K562 (cell line): ENCODE measurements at regions not wholly inside any gene's neighbourhood (a gene's known extent, or its start where the extent isn't known, plus 50 kb on each side); places are given as distances from the start of the nearest gene placed in this dataset.

Experiments
- ATAC-seq: fragments of 200-7000 bp; cut with Tn5 transposase; 3 replicates; pipeline ENCODE4 v1.9.1; 2020; ENCODE audit warnings: moderate library complexity
- BruUV-seq: library from RNA; stranded (reverse); fragments of 400-500 nt; replicated peaks from 2 replicates; lab custom pipeline; 2021; lab: Mats Ljungman, UMichigan
- CTCF ChIA-PET: fragments of 300-600 bp; formaldehyde crosslinking; extraction: SDS; loops from one replicate; lab custom pipeline; 2021; ENCODE audit warnings: low intra/inter-chr PET ratio; lab: Yijun Ruan, JAX
- POLR2A ChIA-PET: fragments of 300-600, 350-650 bp; sonication (Branson Sonifier 250); formaldehyde crosslinking; extraction: SDS; loops from one replicate; lab custom pipeline; 2021; ENCODE audit warnings: antibody characterized with exemption, inconsistent platforms; lab: Yijun Ruan, JAX
- DNase-seq, 4 experiments: peaks; one replicate each; pipeline versions ENCODE4 v3.0.0 to v3.0.0-alpha.2; 2011 to 2018; ENCODE audit warnings: low spot score in 3 of 4, mixed read lengths in 3 of 4; ENCODE audit errors: extremely low read depth in 1 of 4
- FAIRE-seq: peaks from 2 replicates; lab custom pipeline; 2011; peaks lifted over from hg19 to GRCh38; lab: Jason Lieb, UNC
- H2AFZ ChIP-seq: 2 replicates; pipeline ENCODE4 v1.6.0; 2011; ENCODE audit warnings: low read depth, low read length, control low read depth, inconsistent platforms
- H3K27ac ChIP-seq: fragments of 200-600 bp; 3 replicates; pipeline ENCODE4 v1.8.0; 2011; ENCODE audit warnings: low read depth, mild to moderate bottlenecking, control low read depth, inconsistent platforms, low read length, moderate library complexity, mixed read lengths; ENCODE audit errors: extremely low read depth
- H3K27me3 ChIP-seq, 2 experiments: fragments of 300-600 bp in 1 of 2; 2 replicates in 1 of 2; 3 replicates in 1 of 2; pipeline versions ENCODE4 v1.6.0 to v1.8.0; 2011; ENCODE audit warnings: inconsistent platforms in 2 of 2, low read length in 2 of 2, mild to moderate bottlenecking in 1 of 2, mixed read lengths in 1 of 2, moderate library complexity in 1 of 2; ENCODE audit not compliant: control insufficient read depth in 2 of 2, insufficient read depth in 2 of 2
- H3K36me3 ChIP-seq: fragments of 300-600 bp; 3 replicates; pipeline ENCODE4 v1.8.0; 2011; ENCODE audit warnings: mild to moderate bottlenecking, low read length, inconsistent platforms; ENCODE audit not compliant: control insufficient read depth, insufficient read depth
- H3K4me1 ChIP-seq, 2 experiments: fragments of 200-600 bp in 1 of 2; replicated peaks in 1 of 2; 2 replicates in 1 of 2; 3 replicates in 1 of 2; pipeline versions ENCODE4 v1.5.1 to v1.8.0; 2011; ENCODE audit warnings: inconsistent platforms in 2 of 2, low read length in 2 of 2, mild to moderate bottlenecking in 1 of 2, mixed read lengths in 1 of 2, moderate library complexity in 1 of 2; ENCODE audit not compliant: control insufficient read depth in 2 of 2, insufficient read depth in 2 of 2
- H3K4me2 ChIP-seq: 2 replicates; pipeline ENCODE4 v1.6.1; 2011; ENCODE audit warnings: low read length, control low read depth, inconsistent platforms, mixed read lengths; ENCODE audit not compliant: insufficient read depth
- H3K4me3 ChIP-seq: fragments of 200-600 bp; sonication (generic), shearing (Covaris generic); 2 replicates; pipeline ENCODE4 v1.5.1; 2016; ENCODE audit warnings: control low read depth, inconsistent platforms
- H3K79me2 ChIP-seq: fragments of 200-600 bp; 3 replicates; pipeline ENCODE4 v1.8.0; 2011; ENCODE audit warnings: low read length, inconsistent platforms; ENCODE audit not compliant: control insufficient read depth, insufficient read depth
- H3K9ac ChIP-seq, 2 experiments: 2 replicates each; pipeline versions ENCODE4 v1.6.0 to v1.6.1; 2011; ENCODE audit warnings: low read depth in 2 of 2, low read length in 2 of 2, control low read depth in 1 of 2, inconsistent platforms in 1 of 2, mild to moderate bottlenecking in 1 of 2, mixed read lengths in 1 of 2; ENCODE audit not compliant: insufficient read depth in 1 of 2
- H3K9me1 ChIP-seq: one replicate; pipeline ENCODE4 v1.6.0; 2011; ENCODE audit warnings: inconsistent platforms, mild to moderate bottlenecking, low read length, moderate library complexity; ENCODE audit not compliant: control insufficient read depth, insufficient read depth
- H3K9me3 ChIP-seq: replicated peaks from 2 replicates; pipeline ENCODE4 v1.5.1; 2011; ENCODE audit warnings: low read depth, low read length, inconsistent platforms; ENCODE audit not compliant: control insufficient read depth, insufficient read depth
- H4K20me1 ChIP-seq: replicated peaks from 2 replicates; pipeline ENCODE4 v1.6.1; 2011; ENCODE audit warnings: low read length, inconsistent platforms, mixed read lengths; ENCODE audit not compliant: control insufficient read depth, insufficient read depth
- CHCHD3 ChIP-seq: fragments of 250-450 bp; sonication (Bioruptor Pico); IDR thresholded peaks from 2 replicates; pipeline ENCODE4 v2.1.2; 2022; ENCODE audit warnings: mild to moderate bottlenecking
- CREB3 ChIP-seq: fragments of 450-650 bp; conservative IDR thresholded peaks from 2 replicates; pipeline ENCODE4 v1.6.1; 2016; ENCODE audit warnings: missing genetic modification characterization, low read depth, mild to moderate bottlenecking, missing compliant biosample characterization, moderate library complexity
- DACH1 ChIP-seq: fragments of 450-650 bp; IDR thresholded peaks from 2 replicates; pipeline ENCODE4 v1.6.1; 2018; ENCODE audit not compliant: partially characterized antibody
- ESRRA ChIP-seq: fragments of 450-650 bp; IDR thresholded peaks from 2 replicates; pipeline ENCODE4 v1.6.1; 2014; ENCODE audit warnings: low read depth, mild to moderate bottlenecking, moderate library complexity, borderline replicate concordance
- HMG20B ChIP-seq: fragments of 250-450 bp; sonication (Bioruptor Pico); IDR thresholded peaks from 2 replicates; pipeline ENCODE4 v1.5.0; 2021; ENCODE audit warnings: mild to moderate bottlenecking
- MAFF ChIP-seq: IDR thresholded peaks from 2 replicates; pipeline ENCODE4 v1.6.1; 2012; ENCODE audit warnings: low read length, improper control_type of control experiment
- NCOA1 ChIP-seq: fragments of 450-650 bp; IDR thresholded peaks from 2 replicates; pipeline ENCODE4 v1.6.1; 2016; ENCODE audit warnings: low read depth
- NR4A1 ChIP-seq, 2 experiments: fragments of 250-450 bp in 1 of 2; fragments of 450-650 bp in 1 of 2; sonication (Bioruptor Pico) in 1 of 2; IDR thresholded peaks; 2 replicates each; pipeline versions ENCODE4 v1.4.0 to v1.6.1; 2016 to 2020; ENCODE audit warnings: mild to moderate bottlenecking in 2 of 2, missing compliant biosample characterization in 1 of 2, missing genetic modification characterization in 1 of 2, moderate library complexity in 1 of 2
- SP1 ChIP-seq: sonication (generic); formaldehyde crosslinking; IDR thresholded peaks from 2 replicates; pipeline ENCODE4 v1.8.1; 2022; ENCODE audit warnings: mild to moderate bottlenecking, missing genetic modification reagents
- SREBF1 ChIP-seq: fragments of 150-350 bp; IDR thresholded peaks from 2 replicates; pipeline ENCODE4 v1.6.1; 2014; ENCODE audit warnings: antibody characterized with exemption, low read depth, low read length, borderline replicate concordance
- SRSF3 ChIP-seq: fragments of 200-400 bp; formaldehyde crosslinking; IDR thresholded peaks from 2 replicates; pipeline ENCODE4 v1.6.1; 2016; ENCODE audit warnings: mild to moderate bottlenecking, low read length, moderate library complexity; ENCODE audit not compliant: insufficient read depth
- TAF7 ChIP-seq: fragments of 450-650 bp; IDR thresholded peaks from 2 replicates; pipeline ENCODE4 v1.6.1; 2016; ENCODE audit warnings: missing genetic modification characterization, missing compliant biosample characterization
- TAL1 ChIP-seq: fragments of 450-650 bp; IDR thresholded peaks from 2 replicates; pipeline ENCODE4 v1.6.1; 2016; ENCODE audit warnings: mild to moderate bottlenecking
- ZNF23 ChIP-seq: fragments of 250-450 bp; sonication (Bioruptor Pico); IDR thresholded peaks from 2 replicates; pipeline ENCODE4 v1.4.0; 2020; ENCODE audit warnings: mild to moderate bottlenecking
- ZNF3 ChIP-seq: fragments of 250-450 bp; sonication (Bioruptor Pico); IDR thresholded peaks from 2 replicates; pipeline ENCODE4 v1.5.0; 2021; ENCODE audit warnings: mild to moderate bottlenecking, moderate library complexity
- WGBS: fragments of 100-300 bp; shearing (Covaris generic); methylation state at CpG from one replicate; pipeline ENCODE4 v1.1.6; 2016; ENCODE audit warnings: low coverage, mixed read lengths; ENCODE audit not compliant: insufficient coverage; ENCODE audit errors: missing lambda C conversion rate; 5-methylcytosine and 5-hydroxymethylcytosine counted together
- in situ Hi-C: fragments of 300-500 bp; cut with MboI; formaldehyde crosslinking; loops from 4 replicates; pipeline ENCODE4 v1.15.0; 2018; ENCODE audit warnings: inconsistent platforms, mixed read lengths
- intact Hi-C: fragments of 100-400 bp; cut with micrococcal nuclease; formaldehyde crosslinking; loops from 2 replicates; pipeline ENCODE4 v1.14.2; 2022

- POLR2A ChIA-PET, result interaction anchor here (0.7 to 0.9 kb wide), 2 partner anchors 19 to 1144 kb away, joined by 4 read pairs; no protein-coding TSS in a partner anchor
- Histone ChIP-seq H3K4me3 (no peak overlapping the region), H3K4me2 (no peak overlapping the region), H3K79me2 (no peaks in the 10 kb centered on the region), H3K27ac (no peak overlapping the region)
- WGBS, result 0% methylated on average over 3 of the region's 3 CpGs
- TF ChIP-seq CHCHD3 (CRISPR knock-in tag) (no peak), DACH1 (no peak)
- TF ChIP-seq, all 486 proteins: peak for 0
- no peaks in the 10 kb centered on the region; the same call in 1 of the 2 replicates for H4K20me1 ChIP-seq
- H2AFZ ChIP-seq, result no peak overlapping the region
- H3K9me3 ChIP-seq, result no peaks in the 10 kb centered on the region
- no peak overlapping the region for H3K9ac ChIP-seq
- intact Hi-C loops (no loop called here), in situ Hi-C loops (no loop called here)
- H3K36me3 ChIP-seq, result no peaks in the 10 kb centered on the region
- no peaks in the 10 kb centered on the region for H3K9me1 ChIP-seq
- H3K27me3 ChIP-seq, result no peaks in the 10 kb centered on the region
- FAIRE-seq (no peak), DNase-seq (no peak), ATAC-seq (no peak)
- CTCF ChIA-PET, result no interaction called here
- BruUV-seq, result no TSS peak
- no peaks in the 10 kb centered on the region for H3K4me1 ChIP-seq
Observed at GRCh38 chr6:1479601-1480221, 90.3 kb downstream of the FOXF2 start.

- no peaks in the 10 kb centered on the region for H3K27me3 ChIP-seq
- no TSS peak for BruUV-seq
- H3K4me2 ChIP-seq, result no peak overlapping the region
- no peaks in the 10 kb centered on the region for H3K9me1 ChIP-seq
- H4K20me1 ChIP-seq, result no peaks in the 10 kb centered on the region; the same call in 1 of the 2 replicates
- ChIA-PET CTCF (no interaction called here), POLR2A (interaction anchor here (0.6 kb wide), 1 partner anchor 149 kb away, joined by 3 read pairs; no protein-coding TSS in a partner anchor)
- intact Hi-C loops, result no loop called here
- no peaks in the 10 kb centered on the region for H3K4me1 ChIP-seq
- FAIRE-seq, result no peak
- H3K4me3 ChIP-seq, result no peak overlapping the region
- no peaks in the 10 kb centered on the region for H3K9me3 ChIP-seq
- no peak overlapping the region for H3K27ac ChIP-seq
- H3K9ac ChIP-seq, result no peak overlapping the region
- DNase-seq, result no peak
- in situ Hi-C loops, result no loop called here
- ATAC-seq, result no peak
- no peaks in the 10 kb centered on the region for H3K36me3 ChIP-seq
- WGBS, result 0% methylated on average over 1 of the region's 1 CpG
- H2AFZ ChIP-seq, result no peak overlapping the region
- no peaks in the 10 kb centered on the region for H3K79me2 ChIP-seq
- TF ChIP-seq SREBF1 (no peak), SP1 (CRISPR knock-in tag) (no peak), ESRRA (no peak), ZNF23 (CRISPR knock-in tag) (no peak), HMG20B (CRISPR knock-in tag) (no peak), TAL1 (no peak), SRSF3 (no peak), TAF7 (tag) (no peak), NR4A1 (CRISPR knock-in tag; IDR thresholded peaks at IDR 0.05) (no peak), NR4A1 (tag; IDR thresholded peaks at IDR 0.05) (no peak), NCOA1 (no peak), ZNF3 (CRISPR knock-in tag) (no peak), MAFF (no peak), CREB3 (tag) (no peak)
Observed at GRCh38 chr6:1481286-1481685, 91.9 kb downstream of the FOXF2 start.
